DOHH2 (cell line): ENCODE measurements at regions not wholly inside any gene's neighbourhood (a gene's known extent, or its start where the extent isn't known, plus 50 kb on each side); places are given as distances from the start of the nearest gene placed in this dataset.

Source experiments
- H3F3A ChIP-seq: fragments of 200-600 bp; sonication (generic), shearing (Covaris generic); 2 replicates; pipeline ENCODE4 v1.6.0; 2016; ENCODE audit warnings: antibody characterized with exemption, mild to moderate bottlenecking; ENCODE audit not compliant: control insufficient read depth, insufficient read depth
- H3K27ac ChIP-seq: fragments of 200-600 bp; sonication (generic); 2 replicates; pipeline ENCODE4 v1.5.1; 2014; ENCODE audit warnings: low read depth, mild to moderate bottlenecking, low read length, moderate library complexity
- H3K27me3 ChIP-seq: fragments of 200-600 bp; sonication (generic); 2 replicates; pipeline ENCODE4 v1.6.1; 2014; ENCODE audit warnings: mild to moderate bottlenecking, low read length, mixed read lengths; ENCODE audit not compliant: control insufficient read depth
- H3K36me3 ChIP-seq: fragments of 200-600 bp; sonication (generic); 2 replicates; pipeline ENCODE4 v1.6.1; 2014; ENCODE audit warnings: mild to moderate bottlenecking, low read length, moderate library complexity, mixed read lengths; ENCODE audit not compliant: control insufficient read depth
- H3K4me1 ChIP-seq: fragments of 200-600 bp; sonication (generic); 2 replicates; pipeline ENCODE4 v1.6.1; 2014; ENCODE audit warnings: mild to moderate bottlenecking, low read length, mixed read lengths; ENCODE audit not compliant: control insufficient read depth
- H3K4me2 ChIP-seq: fragments of 200-600 bp; sonication (generic); 2 replicates; pipeline ENCODE4 v1.6.0; 2014; ENCODE audit warnings: mild to moderate bottlenecking, low read length, moderate library complexity
- H3K4me3 ChIP-seq: fragments of 200-600 bp; sonication (generic); 2 replicates; pipeline ENCODE4 v1.5.1; 2014; ENCODE audit warnings: mild to moderate bottlenecking, low read length, mixed read lengths
- H3K79me2 ChIP-seq: fragments of 200-600 bp; sonication (generic); 2 replicates; pipeline ENCODE4 v1.6.1; 2014; ENCODE audit warnings: mild to moderate bottlenecking, low read length, mixed read lengths; ENCODE audit not compliant: control insufficient read depth
- H3K9me2 ChIP-seq: fragments of 200-600 bp; sonication (generic); replicated peaks from 2 replicates; pipeline ENCODE4 v1.6.1; 2014; ENCODE audit warnings: mild to moderate bottlenecking, low read length, mixed read lengths; ENCODE audit not compliant: control insufficient read depth
- H3K9me3 ChIP-seq: fragments of 200-600 bp; sonication (generic); 2 replicates; pipeline ENCODE4 v1.6.1; 2014; ENCODE audit warnings: antibody characterized with exemption, low read length, mixed read lengths; ENCODE audit not compliant: control insufficient read depth, insufficient read depth
- H4K20me1 ChIP-seq: fragments of 200-600 bp; sonication (generic); 2 replicates; pipeline ENCODE4 v1.6.0; 2014; ENCODE audit warnings: low read depth, mild to moderate bottlenecking, antibody characterized with exemption, low read length, moderate library complexity; ENCODE audit not compliant: control insufficient read depth, insufficient read depth
- CTCF ChIP-seq: fragments of 200-600 bp; sonication (generic); IDR thresholded peaks from one replicate; pipeline ENCODE4 v1.5.1; 2014; ENCODE audit warnings: antibody characterized with exemption, mild to moderate bottlenecking, low read depth, low read length; ENCODE audit not compliant: poor library complexity, severe bottlenecking
- EZH2phosphoT487 ChIP-seq: fragments of 200-600 bp; sonication (generic); IDR thresholded peaks from 2 replicates; pipeline ENCODE4 v1.6.1; 2017; ENCODE audit warnings: borderline replicate concordance, mild to moderate bottlenecking, antibody characterized with exemption, low read length, moderate library complexity, mixed read lengths

GRCh38 chr7:131265227-131265626, 62.4 kb upstream of the MKLN1 start:
- no peak for TF ChIP-seq CTCF
- TF ChIP-seq EZH2phosphoT487 = no peak
- Histone ChIP-seq H3K4me3 (no peak overlapping the region), H3K36me3 (no peaks in the 10 kb centered on the region), H3K4me1 (peaks cover 8% of the 10 kb centered on the region; the same call in 1 of the 2 replicates), H3F3A (no peaks in the 10 kb centered on the region), H3K4me2 (no peak overlapping the region), H3K27me3 (no peaks in the 10 kb centered on the region), H3K9me2 (no peaks in the 10 kb centered on the region), H3K9me3 (peaks cover 3% of the 10 kb centered on the region; the same call in 1 of the 2 replicates), H3K79me2 (no peaks in the 10 kb centered on the region), H3K27ac (no peak overlapping the region), H4K20me1 (no peaks in the 10 kb centered on the region)

- H3K36me3 ChIP-seq = no peaks in the 10 kb centered on the region
- no peak overlapping the region for H3K4me2 ChIP-seq
- no peaks in the 10 kb centered on the region for H3K9me2 ChIP-seq
- no peaks in the 10 kb centered on the region for H3F3A ChIP-seq
- TF ChIP-seq EZH2phosphoT487 (no peak), CTCF (no peak)
- H3K4me1 ChIP-seq = peaks cover 8% of the 10 kb centered on the region; the same call in 1 of the 2 replicates
- H3K4me3 ChIP-seq = no peak overlapping the region
- H4K20me1 ChIP-seq = no peaks in the 10 kb centered on the region
- H3K27ac ChIP-seq = no peak overlapping the region
- H3K79me2 ChIP-seq = no peaks in the 10 kb centered on the region
- H3K9me3 ChIP-seq = peaks cover 3% of the 10 kb centered on the region; the same call in 1 of the 2 replicates
- H3K27me3 ChIP-seq = no peaks in the 10 kb centered on the region
Observed at GRCh38 chr7:131267631-131268030, 60.0 kb upstream of the MKLN1 start.

- Histone ChIP-seq H3K4me3 (no peak overlapping the region), H3K4me1 (peaks cover 7% of the 10 kb centered on the region; the same call in 1 of the 2 replicates), H3K36me3 (no peaks in the 10 kb centered on the region), H4K20me1 (no peaks in the 10 kb centered on the region), H3K27me3 (no peaks in the 10 kb centered on the region), H3K9me2 (no peaks in the 10 kb centered on the region), H3K4me2 (no peak overlapping the region), H3K27ac (no peak overlapping the region), H3K9me3 (peaks cover 3% of the 10 kb centered on the region; the same call in 1 of the 2 replicates), H3K79me2 (no peaks in the 10 kb centered on the region), H3F3A (no peaks in the 10 kb centered on the region)
- TF ChIP-seq EZH2phosphoT487 (no peak), CTCF (no peak)
Observed at GRCh38 chr7:131268906-131269305, 58.8 kb upstream of the MKLN1 start.

GRCh38 chr7:131272086-131272485, 55.6 kb upstream of the MKLN1 start:
- no peak overlapping the region for H3K4me3 ChIP-seq
- no peak for TF ChIP-seq EZH2phosphoT487
- TF ChIP-seq CTCF = no peak
- no peaks in the 10 kb centered on the region for H3K4me1 ChIP-seq
- H3F3A ChIP-seq = no peaks in the 10 kb centered on the region
- H3K9me3 ChIP-seq = peaks cover 3% of the 10 kb centered on the region; the same call in 1 of the 2 replicates
- no peak overlapping the region for H3K27ac ChIP-seq
- no peaks in the 10 kb centered on the region for H3K27me3 ChIP-seq
- H4K20me1 ChIP-seq = no peaks in the 10 kb centered on the region
- no peaks in the 10 kb centered on the region for H3K9me2 ChIP-seq
- no peaks in the 10 kb centered on the region for H3K36me3 ChIP-seq
- H3K4me2 ChIP-seq = no peak overlapping the region
- H3K79me2 ChIP-seq = no peaks in the 10 kb centered on the region
